ENCODE measurements at regions not wholly inside any gene's neighbourhood (a gene's known extent, or its start where the extent isn't known, plus 50 kb on each side); places are given as distances from the start of the nearest gene placed in this dataset.

- DNase-seq (ENCODE audit: low spot score): no peak
- TF ChIP-seq CTCF (IDR thresholded peaks at IDR 0.05; ENCODE audit: extremely low read depth, missing control alignments): no peak
These were observed 1353.2 kb upstream of the ADGRL2 start for GRCh38 chr1:80447526-80447925.

GRCh38 chr1:80445033-80445432, 1355.7 kb upstream of the ADGRL2 start:
- no peak for TF ChIP-seq CTCF (IDR thresholded peaks at IDR 0.05; ENCODE audit: extremely low read depth, missing control alignments)
- no peak for DNase-seq (ENCODE audit: low spot score)

- DNase-seq (ENCODE audit: low spot score): no peak
- TF ChIP-seq CTCF (IDR thresholded peaks at IDR 0.05; ENCODE audit: extremely low read depth, missing control alignments): no peak
These were observed 1356.6 kb upstream of the ADGRL2 start for GRCh38 chr1:80444171-80444570.

- no peak for DNase-seq (ENCODE audit: low spot score)
- no peak for TF ChIP-seq CTCF (IDR thresholded peaks at IDR 0.05; ENCODE audit: extremely low read depth, missing control alignments)
These were observed 1359.1 kb upstream of the ADGRL2 start for GRCh38 chr1:80441664-80442063.

GRCh38 chr1:80436851-80437250, 1363.9 kb upstream of the ADGRL2 start:
- no peak for TF ChIP-seq CTCF (IDR thresholded peaks at IDR 0.05; ENCODE audit: extremely low read depth, missing control alignments)
- DNase-seq (ENCODE audit: low spot score): no peak

- TF ChIP-seq CTCF (IDR thresholded peaks at IDR 0.05; ENCODE audit: extremely low read depth, missing control alignments): no peak
- no peak for DNase-seq (ENCODE audit: low spot score)
These were observed 1372.9 kb upstream of the ADGRL2 start for GRCh38 chr1:80427881-80428280.

GRCh38 chr1:80424249-80424648, 1376.5 kb upstream of the ADGRL2 start:
- no peak for TF ChIP-seq CTCF (IDR thresholded peaks at IDR 0.05; ENCODE audit: extremely low read depth, missing control alignments)
- no peak for DNase-seq (ENCODE audit: low spot score)
